ENCODE measurements at regions not wholly inside any gene's neighbourhood (a gene's known extent, or its start where the extent isn't known, plus 50 kb on each side); places are given as distances from the start of the nearest gene placed in this dataset.

- no peak for TF ChIP-seq CTCF (conservative IDR thresholded peaks at IDR 0.05 in 1 of 2, IDR thresholded peaks at IDR 0.05 in 1 of 2; ENCODE audit: low read depth in 1 of 2, low read length in 2 of 2)
- TF ChIP-seq EZH2 (IDR thresholded peaks at IDR 0.05; ENCODE audit: low read length, missing control alignments) = no peak
These were observed 118.7 kb upstream of the CDKN3 start for GRCh38 chr14:54278087-54278486.
